ENCODE measurements at regions not wholly inside any gene's neighbourhood (a gene's known extent, or its start where the extent isn't known, plus 50 kb on each side); places are given as distances from the start of the nearest gene placed in this dataset.

- no peaks in the 10 kb centered on the region for H3K36me3 ChIP-seq
- no peak overlapping the region for H3K27ac ChIP-seq (replicated peaks in 1 of 4)
- no peak for TF ChIP-seq EP300 (IDR thresholded peaks at IDR 0.05)
- H3K4me3 ChIP-seq: no peak overlapping the region
- no peaks in the 10 kb centered on the region for H3K9me3 ChIP-seq
- WGBS: 88% methylated on average over 6 of the region's 6 CpGs
- H3K4me1 ChIP-seq: no peaks in the 10 kb centered on the region
- DNase-seq (ENCODE audit: extremely low spot score): no peak
- intact Hi-C loops (cut with DNase I): no loop called here
- H3K27me3 ChIP-seq: peaks cover 0 to 10% (median 0%) of the 10 kb centered on the region in 4 donors
Observed at GRCh38 chr2:240311821-240312220, 123.6 kb upstream of the GPC1 start.

- H3K4me1 ChIP-seq: peaks cover 0 to 4% (median 0%) of the 10 kb centered on the region in 4 donors
- H3K27me3 ChIP-seq: peaks cover 0 to 26% (median 0%) of the 10 kb centered on the region in 4 donors
- no peaks in the 10 kb centered on the region for H3K36me3 ChIP-seq
- H3K4me3 ChIP-seq: no peak overlapping the region
- 75% methylated on average over 10 of the region's 11 CpGs for WGBS
- intact Hi-C loops (cut with DNase I): no loop called here
- no peak overlapping the region for H3K27ac ChIP-seq (replicated peaks in 1 of 4)
- no peaks in the 10 kb centered on the region for H3K9me3 ChIP-seq
- TF ChIP-seq EP300 (IDR thresholded peaks at IDR 0.05): no peak
- DNase-seq (ENCODE audit: extremely low spot score): no peak
Observed at GRCh38 chr2:240319221-240319854, 116.1 kb upstream of the GPC1 start.

GRCh38 chr2:240319855-240320203 lies 115.6 kb upstream of the GPC1 start:
- Histone ChIP-seq H3K4me3 (no peak overlapping the region), H3K27me3 (peaks cover 0 to 30% (median 0%) of the 10 kb centered on the region in 4 donors), H3K27ac (replicated peaks in 1 of 4) (no peak overlapping the region), H3K9me3 (no peaks in the 10 kb centered on the region), H3K36me3 (no peaks in the 10 kb centered on the region), H3K4me1 (peaks cover 0 to 4% (median 0%) of the 10 kb centered on the region in 4 donors)
- TF ChIP-seq POLR2AphosphoS5 (IDR thresholded peaks at IDR 0.05) (no peak), CTCF (IDR thresholded peaks at IDR 0.05) (no peak), EP300 (IDR thresholded peaks at IDR 0.05) (no peak), POLR2A (IDR thresholded peaks at IDR 0.05; ENCODE audit: low read depth) (no peak)
- no peak for DNase-seq (ENCODE audit: extremely low spot score)
- intact Hi-C loops (cut with DNase I): no loop called here
- WGBS: 100% methylated on average over 1 of the region's 9 CpGs

DNA sequence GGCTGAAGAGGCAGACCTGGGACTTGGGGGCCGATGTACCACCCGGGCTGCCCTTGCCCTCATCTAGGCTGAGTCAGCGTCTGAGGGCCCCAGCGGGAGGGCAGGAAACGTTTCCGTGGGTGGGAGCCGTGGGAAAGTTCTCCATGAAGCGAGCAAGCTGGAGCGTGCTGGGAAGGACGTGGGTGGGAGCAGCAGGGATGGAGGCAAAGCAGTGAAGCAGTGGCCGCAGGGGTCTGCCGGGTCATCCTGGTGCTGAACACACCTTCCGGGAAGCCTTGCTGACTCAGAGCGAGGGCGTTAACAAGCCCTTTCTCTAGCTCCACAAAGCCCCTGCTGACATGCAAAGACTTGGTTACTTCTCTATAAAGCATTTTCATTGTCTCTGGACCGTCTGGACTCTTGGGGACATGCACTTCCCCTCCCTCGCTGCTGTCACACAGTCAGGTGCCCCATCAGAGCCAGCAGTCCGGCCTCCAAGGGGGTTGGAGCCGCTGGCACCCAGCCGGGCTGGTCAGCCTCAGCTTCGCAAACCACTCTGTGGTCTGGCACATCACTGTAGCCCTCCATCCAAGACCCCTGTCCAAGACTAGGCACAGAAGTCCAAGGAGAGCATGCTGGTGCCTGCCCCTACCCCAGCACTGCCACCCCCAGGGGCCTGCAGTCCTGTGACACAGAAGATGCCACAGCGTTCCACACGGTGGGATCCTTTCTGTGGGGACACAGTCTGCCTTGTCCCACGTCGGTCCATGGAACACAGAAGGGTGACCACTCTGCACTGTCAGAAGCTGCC lies 115.1 kb upstream of the GPC1 start:
- intact Hi-C loops (cut with DNase I): no loop called here
- H3K4me1 ChIP-seq: peaks cover 2 to 4% (median 2%) of the 10 kb centered on the region in 4 donors
- no peak for TF ChIP-seq POLR2AphosphoS5 (IDR thresholded peaks at IDR 0.05)
- TF ChIP-seq CTCF (IDR thresholded peaks at IDR 0.05): no peak
- TF ChIP-seq POLR2A (IDR thresholded peaks at IDR 0.05; ENCODE audit: low read depth): no peak
- no peak overlapping the region for H3K4me3 ChIP-seq
- H3K27me3 ChIP-seq: peaks cover 0 to 36% (median 0%) of the 10 kb centered on the region in 4 donors
- H3K27ac ChIP-seq (replicated peaks in 1 of 4): no peak overlapping the region
- H3K9me3 ChIP-seq: no peaks in the 10 kb centered on the region
- DNase-seq (ENCODE audit: extremely low spot score): no peak
- WGBS: 57% methylated on average over 15 of the region's 25 CpGs
- no peaks in the 10 kb centered on the region for H3K36me3 ChIP-seq

DNA sequence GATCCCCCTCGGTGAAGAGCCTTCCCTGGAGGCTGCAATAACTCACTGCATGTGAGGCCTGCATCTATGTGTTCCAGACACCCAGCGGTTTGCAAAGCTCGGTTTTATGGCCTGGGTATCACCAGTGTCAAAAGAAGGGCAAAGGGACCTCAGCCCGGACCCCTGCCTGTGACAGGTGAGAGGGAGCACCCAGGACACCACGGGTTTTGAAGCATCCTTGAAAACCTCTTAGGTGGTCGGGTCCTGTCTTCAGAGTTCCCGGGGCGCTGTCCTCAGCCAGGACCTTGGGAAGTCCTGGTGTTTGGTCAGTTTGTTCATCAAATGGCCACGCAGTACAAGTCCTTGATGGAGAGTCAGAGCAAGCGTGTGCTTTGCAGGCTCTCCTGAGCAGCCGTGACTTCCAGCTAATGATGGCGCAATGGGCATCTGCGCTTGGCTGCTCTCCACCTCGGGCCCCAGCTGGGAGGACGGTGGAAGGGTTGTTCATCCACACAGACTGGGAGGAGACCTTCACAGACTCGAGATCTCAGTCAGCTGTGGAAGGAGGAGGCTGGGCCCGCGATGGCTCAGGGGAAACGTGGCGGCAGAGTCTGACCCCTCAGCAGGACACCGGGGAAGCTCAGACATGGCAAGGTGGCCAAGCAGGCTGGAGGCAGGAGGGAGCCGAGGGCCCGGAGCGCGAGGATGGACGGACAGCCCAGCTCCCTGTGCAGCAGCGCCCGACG lies 113.1 kb upstream of the GPC1 start:
- 88% methylated on average over 21 of the region's 29 CpGs for WGBS
- Histone ChIP-seq H3K4me3 (no peak overlapping the region), H3K27me3 (peaks cover 0 to 36% (median 0%) of the 10 kb centered on the region in 4 donors), H3K27ac (replicated peaks in 1 of 4) (no peak overlapping the region), H3K9me3 (no peaks in the 10 kb centered on the region), H3K36me3 (no peaks in the 10 kb centered on the region), H3K4me1 (peaks cover 6 to 10% (median 7%) of the 10 kb centered on the region in 4 donors)
- DNase-seq (ENCODE audit: extremely low spot score): no peak
- intact Hi-C loops (cut with DNase I): no loop called here
- TF ChIP-seq POLR2A (IDR thresholded peaks at IDR 0.05; ENCODE audit: low read depth) (no peak), CTCF (IDR thresholded peaks at IDR 0.05) (no peak), POLR2AphosphoS5 (IDR thresholded peaks at IDR 0.05) (no peak), EP300 (IDR thresholded peaks at IDR 0.05) (no peak)
